Fibroblast of skin of left quadriceps (primary cell): ENCODE measurements at regions not wholly inside any gene's neighbourhood (a gene's known extent, or its start where the extent isn't known, plus 50 kb on each side); places are given as distances from the start of the nearest gene placed in this dataset.
"Not testable (repeated sequence)": the region's sequence is repeated elsewhere in the genome, so short reads cannot be mapped to it uniquely, and the experiment has no call there.

Experiments
- DNase-seq, 2 experiments: peaks; one replicate each; pipeline ENCODE4 v3.0.0-alpha.2; 2013; ENCODE audit warnings: low read depth in 2 of 2

- DNase-seq = peak; percentile 82 to 83
Observed at GRCh38 chr17:47066841-47067682, 88.0 kb upstream of the RPRML start.

GRCh38 chr17:47066095-47066494, 87.0 kb upstream of the RPRML start:
- no peak for DNase-seq

- no peak for DNase-seq
Observed at GRCh38 chr17:47064684-47065083, 85.6 kb upstream of the RPRML start.

DNA sequence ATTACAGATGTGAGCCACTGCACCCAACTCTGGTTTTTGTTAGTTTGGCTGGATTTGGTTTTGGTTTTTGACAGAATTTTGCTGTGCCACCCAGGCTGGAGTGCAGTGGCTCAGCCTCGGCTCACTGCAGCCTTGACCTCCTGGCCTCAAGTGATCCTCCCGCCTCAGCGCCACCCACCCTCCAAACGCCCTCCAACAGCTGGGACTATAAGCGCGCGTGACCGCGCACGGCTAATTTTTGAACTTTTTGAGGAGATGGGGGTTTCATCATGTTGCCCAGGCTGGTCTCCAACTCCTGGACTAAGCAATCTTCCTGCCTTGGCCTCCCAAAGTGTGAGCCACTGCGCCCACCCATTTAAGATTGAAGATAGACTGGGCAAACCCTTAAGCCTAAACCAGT, 84.4 kb upstream of the RPRML start:
- no peak for DNase-seq

DNA sequence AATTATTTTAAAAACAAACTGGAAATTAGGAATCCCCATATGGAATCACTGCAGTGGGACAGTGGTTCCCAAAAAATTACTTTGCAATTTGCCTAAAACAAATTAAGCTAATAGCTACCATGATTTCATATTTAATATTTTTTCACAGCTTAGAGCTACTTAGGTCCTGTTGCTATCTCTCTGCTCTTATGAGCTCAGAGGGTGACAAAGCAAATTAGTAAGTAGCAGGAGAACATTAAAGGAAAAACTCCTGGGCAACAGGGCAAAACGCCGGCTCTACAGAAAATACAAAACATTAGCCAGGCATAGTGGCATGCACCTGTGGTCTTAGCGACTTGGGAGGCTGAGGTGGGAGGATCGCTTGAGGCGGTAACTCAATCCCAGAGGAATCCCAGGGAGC, 83.8 kb upstream of the RPRML start:
- not testable (repeated sequence) for DNase-seq

GRCh38 chr17:47060005-47060404, 81.0 kb upstream of the RPRML start:
- DNase-seq = not testable (repeated sequence)

GRCh38 chr17:47057830-47058229, 78.8 kb upstream of the RPRML start:
- DNase-seq = no peak

DNA sequence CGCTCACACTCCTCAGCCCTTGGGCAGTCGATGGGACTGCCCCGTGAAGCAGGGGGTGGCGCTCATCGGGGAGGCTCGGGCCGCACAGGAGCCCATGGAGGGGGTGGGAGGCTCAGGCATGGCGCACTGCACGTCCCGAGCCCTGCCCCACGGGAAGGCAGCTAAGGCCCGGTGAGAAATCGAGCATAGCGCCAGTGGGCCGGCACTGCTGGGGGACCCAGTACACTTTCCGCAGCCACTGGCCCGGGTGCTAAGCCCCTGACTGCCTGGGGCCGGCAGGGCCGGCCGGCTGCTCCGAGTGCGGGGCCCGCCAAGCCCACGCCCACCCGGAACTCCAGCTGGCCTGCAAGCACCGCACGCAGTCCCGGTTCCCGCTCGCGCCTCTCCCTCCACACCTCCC, 78.2 kb upstream of the RPRML start:
- not testable (repeated sequence) for DNase-seq

GRCh38 chr17:47056687-47057086, 77.6 kb upstream of the RPRML start:
- DNase-seq = not testable (repeated sequence)
